ENCODE measurements at regions not wholly inside any gene's neighbourhood (a gene's known extent, or its start where the extent isn't known, plus 50 kb on each side); places are given as distances from the start of the nearest gene placed in this dataset.

GRCh38 chr18:56517761-56518160, 120.6 kb downstream of the TXNL1 start:
- TF ChIP-seq EZH2 (IDR thresholded peaks at IDR 0.05; ENCODE audit: borderline replicate concordance, low read length) (no peak), CTCF (IDR thresholded peaks at IDR 0.05; ENCODE audit: low read length) (no peak)

Measured in OCI-LY1 (cell line).